Fibroblast of the aortic adventitia (primary cell): ENCODE measurements at regions not wholly inside any gene's neighbourhood (a gene's known extent, or its start where the extent isn't known, plus 50 kb on each side); places are given as distances from the start of the nearest gene placed in this dataset.

Source experiments
- DNase-seq: peaks from one replicate; pipeline ENCODE4 v3.0.0-alpha.2; 2010; ENCODE audit warnings: low read depth
- H3K4me3 ChIP-seq: 2 replicates; pipeline ENCODE4 v1.5.1; 2011; ENCODE audit warnings: low read depth, mild to moderate bottlenecking, control low read depth, low read length, moderate library complexity
- TF ChIP-seq, protein P1 (sequence below): IDR thresholded peaks from 2 replicates; pipeline ENCODE4 v1.5.1; 2011; ENCODE audit warnings: mild to moderate bottlenecking, low read length, control low read depth, inconsistent platforms; ENCODE audit not compliant: insufficient read depth

DNA sequence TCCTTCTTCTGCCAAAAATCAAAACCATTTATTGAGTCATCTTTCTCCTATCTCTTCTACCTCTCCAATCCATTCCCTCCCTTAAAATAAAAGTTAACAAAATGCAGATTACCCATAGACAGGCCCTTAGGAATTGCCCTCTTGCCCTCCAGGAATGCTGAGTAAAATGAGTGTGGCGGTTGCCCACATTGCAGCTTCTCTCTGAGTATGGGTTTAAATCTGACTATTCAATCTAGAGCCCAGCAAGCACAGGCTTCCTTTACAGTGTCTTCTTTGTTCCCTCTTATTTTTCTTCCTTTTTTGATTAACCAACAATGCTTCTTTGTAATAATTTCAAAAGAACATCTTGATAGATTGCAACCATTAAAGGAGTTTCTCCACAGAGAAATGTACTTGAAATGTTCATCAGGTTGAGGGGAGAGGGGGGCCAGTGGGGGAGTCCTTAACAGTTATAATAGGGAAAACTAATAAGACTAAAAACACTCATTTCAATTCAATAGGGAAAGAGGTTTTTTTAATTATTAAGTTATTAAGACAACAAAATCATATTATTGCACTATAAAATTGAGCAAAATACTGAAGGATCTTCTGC lies 135.3 kb upstream of the LMCD1 start:
- TF ChIP-seq, protein P1, sequence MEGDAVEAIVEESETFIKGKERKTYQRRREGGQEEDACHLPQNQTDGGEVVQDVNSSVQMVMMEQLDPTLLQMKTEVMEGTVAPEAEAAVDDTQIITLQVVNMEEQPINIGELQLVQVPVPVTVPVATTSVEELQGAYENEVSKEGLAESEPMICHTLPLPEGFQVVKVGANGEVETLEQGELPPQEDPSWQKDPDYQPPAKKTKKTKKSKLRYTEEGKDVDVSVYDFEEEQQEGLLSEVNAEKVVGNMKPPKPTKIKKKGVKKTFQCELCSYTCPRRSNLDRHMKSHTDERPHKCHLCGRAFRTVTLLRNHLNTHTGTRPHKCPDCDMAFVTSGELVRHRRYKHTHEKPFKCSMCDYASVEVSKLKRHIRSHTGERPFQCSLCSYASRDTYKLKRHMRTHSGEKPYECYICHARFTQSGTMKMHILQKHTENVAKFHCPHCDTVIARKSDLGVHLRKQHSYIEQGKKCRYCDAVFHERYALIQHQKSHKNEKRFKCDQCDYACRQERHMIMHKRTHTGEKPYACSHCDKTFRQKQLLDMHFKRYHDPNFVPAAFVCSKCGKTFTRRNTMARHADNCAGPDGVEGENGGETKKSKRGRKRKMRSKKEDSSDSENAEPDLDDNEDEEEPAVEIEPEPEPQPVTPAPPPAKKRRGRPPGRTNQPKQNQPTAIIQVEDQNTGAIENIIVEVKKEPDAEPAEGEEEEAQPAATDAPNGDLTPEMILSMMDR = no peak
- H3K4me3 ChIP-seq = no peak overlapping the region
- DNase-seq = no peak

DNA sequence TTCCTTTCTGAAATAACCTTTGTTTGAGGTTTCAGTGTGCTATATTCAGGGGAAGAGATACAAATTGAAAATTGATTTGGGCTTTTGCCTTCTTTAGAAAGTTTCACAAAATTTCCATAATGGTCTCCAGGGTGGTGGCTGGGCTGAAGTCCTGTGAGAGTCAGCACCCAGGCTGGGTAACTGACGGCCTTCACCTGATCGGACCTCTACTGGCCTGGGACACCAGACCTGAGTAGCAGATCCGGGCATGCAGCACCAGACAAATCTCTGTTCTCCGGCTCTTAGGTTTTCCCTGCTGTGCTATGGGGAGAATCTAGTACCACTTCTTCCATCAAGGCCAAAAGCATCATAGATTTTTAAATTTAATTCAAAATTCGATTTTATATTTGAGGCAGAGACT lies 133.0 kb upstream of the LMCD1 start:
- no peak for DNase-seq
- TF ChIP-seq, protein P1 = no peak
- no peak overlapping the region for H3K4me3 ChIP-seq

- H3K4me3 ChIP-seq = no peak overlapping the region
- DNase-seq = no peak
- TF ChIP-seq, protein P1 = no peak
Measured at GRCh38 chr3:8369638-8370037, 132.0 kb upstream of the LMCD1 start.

- no peak overlapping the region for H3K4me3 ChIP-seq
- TF ChIP-seq, protein P1 = no peak
- peak; percentile 89 for DNase-seq
Measured at GRCh38 chr3:8371085-8371551, 130.5 kb upstream of the LMCD1 start.

DNA sequence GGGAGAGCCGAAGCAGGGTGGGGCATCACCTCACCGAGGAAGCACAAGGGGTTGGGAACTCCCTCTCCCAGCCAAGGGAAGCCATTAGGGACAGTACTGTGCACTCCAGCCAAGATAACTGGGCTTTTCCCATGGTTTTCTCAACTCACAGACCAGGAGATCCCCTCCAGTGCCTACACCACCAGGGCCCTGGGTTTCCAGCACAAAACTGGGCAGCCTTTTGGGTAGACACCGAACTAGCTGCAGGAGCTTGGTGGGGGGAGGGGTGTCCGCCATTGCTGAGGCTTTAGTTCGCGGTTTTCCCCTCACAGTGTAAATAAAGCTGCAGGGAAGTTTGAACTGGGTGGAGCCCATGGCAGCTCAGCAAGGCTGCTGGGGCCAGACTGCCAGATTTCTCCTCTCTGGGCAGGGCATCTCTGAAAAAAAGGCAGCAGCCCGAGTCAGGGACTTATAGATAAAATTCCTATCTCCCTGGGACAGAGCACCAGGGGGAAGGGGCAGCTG lies 129.6 kb upstream of the LMCD1 start:
- no peak for DNase-seq
- TF ChIP-seq, protein P1 = no peak
- H3K4me3 ChIP-seq = no peak overlapping the region

DNA sequence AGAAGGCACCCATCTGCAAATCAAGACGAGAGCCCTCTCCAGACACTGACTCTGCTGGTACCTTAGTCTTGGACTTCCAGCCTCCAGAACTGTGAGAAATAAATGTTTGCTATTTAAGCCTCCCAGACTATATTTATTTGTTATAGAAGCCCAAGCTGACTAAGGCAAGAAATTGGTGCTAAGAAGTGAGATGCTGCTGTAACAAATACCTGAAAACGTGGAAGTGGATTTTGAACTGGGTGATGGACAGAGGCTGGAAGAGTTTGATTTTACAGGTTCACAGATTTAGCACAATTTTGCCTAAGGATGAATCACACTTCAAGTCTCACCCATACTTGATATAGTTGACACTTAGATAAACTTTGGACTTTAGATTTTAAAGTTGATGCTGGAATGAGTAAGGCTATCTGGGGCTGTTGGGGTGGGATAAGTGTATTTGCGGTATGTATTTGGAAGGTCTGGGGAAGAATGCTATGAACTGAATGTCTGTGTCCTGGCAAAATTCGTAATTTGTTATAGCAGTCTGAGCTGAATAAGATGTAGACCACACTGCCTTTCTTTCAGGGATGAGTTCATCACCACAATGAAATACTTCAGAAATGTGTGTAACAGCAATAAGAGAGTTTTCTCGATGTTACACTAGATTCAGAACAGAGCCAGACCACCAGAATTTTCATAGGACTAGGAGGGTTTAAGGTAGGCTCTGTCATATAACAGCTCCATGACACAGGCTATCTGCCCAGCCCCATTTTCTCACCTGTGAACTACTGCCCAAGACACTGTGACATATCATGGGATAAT lies 120.5 kb upstream of the LMCD1 start:
- no peak overlapping the region for H3K4me3 ChIP-seq
- TF ChIP-seq, protein P1 = no peak
- no peak for DNase-seq
